ENCODE measurements at regions not wholly inside any gene's neighbourhood (a gene's known extent, or its start where the extent isn't known, plus 50 kb on each side); places are given as distances from the start of the nearest gene placed in this dataset.

- Histone ChIP-seq H3K4me3 (no peak overlapping the region), H3K27ac (no peak overlapping the region), H3K4me1 (no peaks in the 10 kb centered on the region), H3K27me3 (no peaks in the 10 kb centered on the region), H3K36me3 (no peaks in the 10 kb centered on the region), H3K9me3 (no peaks in the 10 kb centered on the region)
- no peak for DNase-seq
- TF ChIP-seq POLR2A (IDR thresholded peaks at IDR 0.05) (no peak), CTCF (IDR thresholded peaks at IDR 0.05) (no peak)
- intact Hi-C loops (cut with DNase I; ENCODE audit: low total_unique reads) = no loop called here
These were observed 413.6 kb upstream of the TMCO5A start for GRCh38 chr15:37520882-37521281.

GRCh38 chr15:37524601-37525000, 409.8 kb upstream of the TMCO5A start:
- H3K27ac ChIP-seq = no peak overlapping the region
- no peaks in the 10 kb centered on the region for H3K36me3 ChIP-seq
- intact Hi-C loops (cut with DNase I; ENCODE audit: low total_unique reads) = no loop called here
- no peaks in the 10 kb centered on the region for H3K9me3 ChIP-seq
- H3K4me1 ChIP-seq = no peaks in the 10 kb centered on the region
- no peak overlapping the region for H3K4me3 ChIP-seq
- no peak for DNase-seq
- H3K27me3 ChIP-seq = no peaks in the 10 kb centered on the region
- TF ChIP-seq CTCF (IDR thresholded peaks at IDR 0.05) (no peak), POLR2A (IDR thresholded peaks at IDR 0.05) (no peak)

GRCh38 chr15:37528432-37528831, 406.0 kb upstream of the TMCO5A start:
- no peak for DNase-seq
- H3K27ac ChIP-seq = no peak overlapping the region
- no peak overlapping the region for H3K4me3 ChIP-seq
- H3K36me3 ChIP-seq = no peaks in the 10 kb centered on the region
- intact Hi-C loops (cut with DNase I; ENCODE audit: low total_unique reads) = no loop called here
- TF ChIP-seq CTCF (IDR thresholded peaks at IDR 0.05) (no peak), POLR2A (IDR thresholded peaks at IDR 0.05) (no peak)
- no peaks in the 10 kb centered on the region for H3K9me3 ChIP-seq
- no peaks in the 10 kb centered on the region for H3K4me1 ChIP-seq
- no peaks in the 10 kb centered on the region for H3K27me3 ChIP-seq

- intact Hi-C loops (cut with DNase I; ENCODE audit: low total_unique reads) = no loop called here
- Histone ChIP-seq H3K36me3 (no peaks in the 10 kb centered on the region), H3K27me3 (no peaks in the 10 kb centered on the region), H3K4me3 (no peak overlapping the region), H3K9me3 (no peaks in the 10 kb centered on the region), H3K27ac (no peak overlapping the region), H3K4me1 (no peaks in the 10 kb centered on the region)
- TF ChIP-seq POLR2A (IDR thresholded peaks at IDR 0.05) = no peak
- TF ChIP-seq CTCF (IDR thresholded peaks at IDR 0.05) = no peak
- DNase-seq = no peak
These were observed 397.4 kb upstream of the TMCO5A start for GRCh38 chr15:37536967-37537605.

GRCh38 chr15:37537802-37538201, 396.6 kb upstream of the TMCO5A start:
- TF ChIP-seq CTCF (IDR thresholded peaks at IDR 0.05) (no peak), POLR2A (IDR thresholded peaks at IDR 0.05) (no peak)
- Histone ChIP-seq H3K9me3 (no peaks in the 10 kb centered on the region), H3K36me3 (no peaks in the 10 kb centered on the region), H3K4me3 (no peak overlapping the region), H3K4me1 (no peaks in the 10 kb centered on the region), H3K27ac (no peak overlapping the region), H3K27me3 (no peaks in the 10 kb centered on the region)
- intact Hi-C loops (cut with DNase I; ENCODE audit: low total_unique reads) = no loop called here
- no peak for DNase-seq
